HepG2 (cell line): ENCODE measurements at regions not wholly inside any gene's neighbourhood (a gene's known extent, or its start where the extent isn't known, plus 50 kb on each side); places are given as distances from the start of the nearest gene placed in this dataset.

Source experiments
- ATAC-seq: fragments of 200-7000 bp; cut with Tn5 transposase; 3 replicates; pipeline ENCODE4 v1.9.1; 2020; ENCODE audit warnings: mild to moderate bottlenecking, moderate library complexity
- BruUV-seq: library from RNA; stranded (reverse); fragments of 400-500 nt; replicated peaks from 2 replicates; lab custom pipeline; 2021; lab: Mats Ljungman, UMichigan
- CTCF ChIA-PET: fragments of 300-600 bp; formaldehyde crosslinking; extraction: SDS; loops from one replicate; lab custom pipeline; 2021; ENCODE audit warnings: low total read pairs, inconsistent platforms, low intra/inter-chr PET ratio; lab: Yijun Ruan, JAX
- POLR2A ChIA-PET: fragments of 350-600 bp; sonication (Branson Sonifier 250); formaldehyde crosslinking; loops from one replicate; lab custom pipeline; 2020; ENCODE audit warnings: antibody characterized with exemption, inconsistent platforms; lab: Yijun Ruan, JAX
- DNase-seq: peaks from one replicate; pipeline ENCODE4 v3.0.0-alpha.2; 2015; ENCODE audit warnings: low spot score
- FAIRE-seq: peaks from 3 replicates; lab custom pipeline; 2011; peaks lifted over from hg19 to GRCh38; lab: Jason Lieb, UNC
- H2AFZ ChIP-seq: one replicate; pipeline ENCODE4 v1.6.1; 2011; ENCODE audit warnings: low read length, inconsistent platforms
- H3K27ac ChIP-seq: fragments of 300-600 bp; 3 replicates; pipeline ENCODE4 v1.8.0; 2011; ENCODE audit warnings: mixed run types, mild to moderate bottlenecking, mixed read lengths, low read length, inconsistent platforms; ENCODE audit not compliant: insufficient read depth; ENCODE audit errors: extremely low read length
- H3K27me3 ChIP-seq, 2 experiments: fragments of 200-600 bp in 1 of 2; 2 replicates in 1 of 2; 3 replicates in 1 of 2; pipeline versions ENCODE4 v1.6.0 to v1.8.0; 2011; ENCODE audit warnings: low read length in 2 of 2, mild to moderate bottlenecking in 2 of 2, moderate library complexity in 2 of 2, inconsistent platforms in 1 of 2; ENCODE audit not compliant: insufficient read depth in 2 of 2, control insufficient read depth in 1 of 2
- H3K36me3 ChIP-seq, 2 experiments: fragments of 200-600 bp in 1 of 2; replicated peaks in 1 of 2; 2 replicates in 1 of 2; 3 replicates in 1 of 2; pipeline versions ENCODE4 v1.5.1 to v1.8.0; 2011; ENCODE audit warnings: low read length in 2 of 2, inconsistent platforms in 1 of 2; ENCODE audit not compliant: insufficient read depth in 2 of 2, control insufficient read depth in 1 of 2
- H3K4me1 ChIP-seq: 2 replicates; pipeline ENCODE4 v1.5.1; 2012; ENCODE audit warnings: low read length, inconsistent platforms; ENCODE audit not compliant: insufficient read depth
- H3K4me2 ChIP-seq: 2 replicates; pipeline ENCODE4 v1.6.0; 2011; ENCODE audit warnings: low read depth, low read length, inconsistent platforms
- H3K4me3 ChIP-seq, 3 experiments: fragments of 200-600 bp in 1 of 3; sonication (generic), shearing (Covaris generic) in 1 of 3; replicated peaks in 1 of 3; 2 replicates each; pipeline ENCODE4 v1.5.1; 2011 to 2016; ENCODE audit warnings: low read length in 3 of 3, inconsistent platforms in 2 of 3, low read depth in 2 of 3, mild to moderate bottlenecking in 2 of 3, control low read depth in 1 of 3, mixed read lengths in 1 of 3; ENCODE audit not compliant: insufficient read depth in 1 of 3
- H3K79me2 ChIP-seq: one replicate; pipeline ENCODE4 v1.6.1; 2011; ENCODE audit warnings: low read length, inconsistent platforms; ENCODE audit not compliant: insufficient read depth
- H3K9ac ChIP-seq: 2 replicates; pipeline ENCODE4 v1.6.0; 2011; ENCODE audit warnings: mild to moderate bottlenecking, low read depth, low read length, inconsistent platforms; ENCODE audit not compliant: insufficient read depth
- H3K9me3 ChIP-seq: 2 replicates; pipeline ENCODE4 v1.5.1; 2012; ENCODE audit warnings: mild to moderate bottlenecking, low read length
- H4K20me1 ChIP-seq: 2 replicates; pipeline ENCODE4 v1.6.0; 2011; ENCODE audit warnings: inconsistent platforms, mild to moderate bottlenecking, low read length, moderate library complexity; ENCODE audit not compliant: insufficient read depth
- AHR ChIP-seq: IDR thresholded peaks from 2 replicates; pipeline ENCODE4 v1.6.1; 2018; ENCODE audit warnings: missing genetic modification reagents, missing compliant biosample characterization
- AKAP8 ChIP-seq: sonication (generic); formaldehyde crosslinking; IDR thresholded peaks from 2 replicates; pipeline ENCODE4 v1.5.1; 2020; ENCODE audit warnings: mild to moderate bottlenecking, missing genetic modification reagents
- KLF16 ChIP-seq, 2 experiments: sonication (generic) in 1 of 2; formaldehyde crosslinking in 1 of 2; IDR thresholded peaks; 2 replicates each; pipeline versions ENCODE4 v1.6.1 to v1.8.0; 2016 to 2023; ENCODE audit warnings: missing genetic modification reagents in 2 of 2, missing compliant biosample characterization in 1 of 2
- MYC ChIP-seq: sonication (generic); formaldehyde crosslinking; IDR thresholded peaks from 2 replicates; pipeline ENCODE4 v1.9.0; 2021; ENCODE audit warnings: missing genetic modification reagents, borderline replicate concordance
- ONECUT2 ChIP-seq: sonication (generic); formaldehyde crosslinking; IDR thresholded peaks from 2 replicates; pipeline ENCODE4 v1.4.0; 2020; ENCODE audit warnings: missing genetic modification reagents
- PITX1 ChIP-seq: sonication (generic); formaldehyde crosslinking; IDR thresholded peaks from 2 replicates; pipeline ENCODE4 v1.5.1; 2020; ENCODE audit warnings: mild to moderate bottlenecking, missing genetic modification reagents
- SP4 ChIP-seq: sonication (generic); formaldehyde crosslinking; IDR thresholded peaks from 2 replicates; pipeline ENCODE4 v1.8.1; 2023; ENCODE audit warnings: mild to moderate bottlenecking, missing genetic modification reagents
- ZNF761 ChIP-seq: sonication (generic); formaldehyde crosslinking; conservative IDR thresholded peaks from 2 replicates; pipeline ENCODE4 v1.4.0; 2020; ENCODE audit warnings: mild to moderate bottlenecking, missing genetic modification reagents
- ZNF891 ChIP-seq: sonication (generic); formaldehyde crosslinking; IDR thresholded peaks from 2 replicates; pipeline ENCODE4 v1.5.0; 2020; ENCODE audit warnings: mild to moderate bottlenecking, missing genetic modification reagents
- WGBS: methylation state at CpG from one replicate; pipeline ENCODE4 v1.1.6; 2017; ENCODE audit warnings: low lambda C conversion rate; 5-methylcytosine and 5-hydroxymethylcytosine counted together
- in situ Hi-C: cut with HindIII; loops from 2 replicates; pipeline ENCODE4 v1.10.0; 2017; ENCODE audit warnings: low pct_unique_long_range_greater_than_20kb; ENCODE audit not compliant: extremely low pct_ligation_motif_present
- intact Hi-C: fragments of 100-400 bp; cut with micrococcal nuclease; formaldehyde crosslinking; loops from one replicate; pipeline ENCODE4 v1.10.0; 2022; ENCODE audit not compliant: unreplicated experiment
- TF ChIP-seq, protein P1 (sequence below): sonication (generic); formaldehyde crosslinking; IDR thresholded peaks from 2 replicates; pipeline ENCODE4 v1.5.1; 2020; ENCODE audit warnings: mild to moderate bottlenecking, missing genetic modification reagents, moderate library complexity
- TF ChIP-seq, protein P2 (sequence below): sonication (generic); formaldehyde crosslinking; IDR thresholded peaks from 2 replicates; pipeline ENCODE4 v1.8.0; 2022; ENCODE audit warnings: missing genetic modification reagents, low read depth, mild to moderate bottlenecking, borderline replicate concordance
- TF ChIP-seq, protein P3 (sequence below): sonication (generic); formaldehyde crosslinking; IDR thresholded peaks from 2 replicates; pipeline ENCODE4 v1.5.0; 2020; ENCODE audit warnings: missing genetic modification reagents
- TF ChIP-seq, protein P4 (sequence below): sonication (generic); formaldehyde crosslinking; conservative IDR thresholded peaks from 2 replicates; pipeline ENCODE4 v1.4.0; 2020; ENCODE audit warnings: mild to moderate bottlenecking, missing genetic modification reagents, moderate library complexity
- TF ChIP-seq, protein P5 (sequence below): sonication (generic); formaldehyde crosslinking; IDR thresholded peaks from 2 replicates; pipeline ENCODE4 v1.4.0; 2020; ENCODE audit warnings: missing genetic modification reagents

DNA sequence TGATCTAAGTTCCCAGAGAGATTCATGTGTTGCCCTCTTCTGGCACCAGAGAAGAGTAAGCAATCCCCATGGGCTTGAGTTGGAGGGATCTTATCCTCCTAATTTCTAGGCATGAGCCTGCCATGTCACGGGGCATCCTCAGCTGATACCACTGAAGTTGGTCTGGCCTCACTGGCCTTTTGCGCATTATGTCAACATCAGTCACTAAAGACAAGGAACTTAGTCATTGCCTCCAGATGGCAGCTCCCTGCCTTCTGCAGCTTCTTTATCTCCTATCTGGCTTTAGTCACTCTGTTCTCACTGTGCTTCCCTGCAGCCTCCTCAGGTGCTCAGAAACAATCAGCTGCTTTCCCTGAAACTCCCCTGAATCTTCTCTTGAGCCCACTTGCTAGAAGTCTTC, 312.2 kb downstream of the ADGRG6 start:
- Histone ChIP-seq H3K4me3 (no peak overlapping the region), H3K9ac (no peak overlapping the region), H3K27ac (no peak overlapping the region), H3K27me3 (no peaks in the 10 kb centered on the region), H3K9me3 (peaks cover 9% of the 10 kb centered on the region)
- no TSS peak for BruUV-seq
- POLR2A ChIA-PET = no interaction called here
- FAIRE-seq = no peak
- TF ChIP-seq ZNF761 (CRISPR knock-in tag) (no peak), ONECUT2 (CRISPR knock-in tag) (no peak), ZNF891 (CRISPR knock-in tag) (no peak), SP4 (CRISPR knock-in tag) (no peak), MYC (CRISPR knock-in tag) (no peak), PITX1 (CRISPR knock-in tag) (no peak), AHR (CRISPR knock-in tag) (no peak), KLF16 (CRISPR knock-in tag; IDR thresholded peaks at IDR 0.05) (no peak), AKAP8 (CRISPR knock-in tag) (no peak)
- TF ChIP-seq, protein P1, sequence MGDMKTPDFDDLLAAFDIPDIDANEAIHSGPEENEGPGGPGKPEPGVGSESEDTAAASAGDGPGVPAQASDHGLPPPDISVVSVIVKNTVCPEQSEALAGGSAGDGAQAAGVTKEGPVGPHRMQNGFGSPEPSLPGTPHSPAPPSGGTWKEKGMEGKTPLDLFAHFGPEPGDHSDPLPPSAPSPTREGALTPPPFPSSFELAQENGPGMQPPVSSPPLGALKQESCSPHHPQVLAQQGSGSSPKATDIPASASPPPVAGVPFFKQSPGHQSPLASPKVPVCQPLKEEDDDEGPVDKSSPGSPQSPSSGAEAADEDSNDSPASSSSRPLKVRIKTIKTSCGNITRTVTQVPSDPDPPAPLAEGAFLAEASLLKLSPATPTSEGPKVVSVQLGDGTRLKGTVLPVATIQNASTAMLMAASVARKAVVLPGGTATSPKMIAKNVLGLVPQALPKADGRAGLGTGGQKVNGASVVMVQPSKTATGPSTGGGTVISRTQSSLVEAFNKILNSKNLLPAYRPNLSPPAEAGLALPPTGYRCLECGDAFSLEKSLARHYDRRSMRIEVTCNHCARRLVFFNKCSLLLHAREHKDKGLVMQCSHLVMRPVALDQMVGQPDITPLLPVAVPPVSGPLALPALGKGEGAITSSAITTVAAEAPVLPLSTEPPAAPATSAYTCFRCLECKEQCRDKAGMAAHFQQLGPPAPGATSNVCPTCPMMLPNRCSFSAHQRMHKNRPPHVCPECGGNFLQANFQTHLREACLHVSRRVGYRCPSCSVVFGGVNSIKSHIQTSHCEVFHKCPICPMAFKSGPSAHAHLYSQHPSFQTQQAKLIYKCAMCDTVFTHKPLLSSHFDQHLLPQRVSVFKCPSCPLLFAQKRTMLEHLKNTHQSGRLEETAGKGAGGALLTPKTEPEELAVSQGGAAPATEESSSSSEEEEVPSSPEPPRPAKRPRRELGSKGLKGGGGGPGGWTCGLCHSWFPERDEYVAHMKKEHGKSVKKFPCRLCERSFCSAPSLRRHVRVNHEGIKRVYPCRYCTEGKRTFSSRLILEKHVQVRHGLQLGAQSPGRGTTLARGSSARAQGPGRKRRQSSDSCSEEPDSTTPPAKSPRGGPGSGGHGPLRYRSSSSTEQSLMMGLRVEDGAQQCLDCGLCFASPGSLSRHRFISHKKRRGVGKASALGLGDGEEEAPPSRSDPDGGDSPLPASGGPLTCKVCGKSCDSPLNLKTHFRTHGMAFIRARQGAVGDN (CRISPR knock-in tag) = no peak
- TF ChIP-seq, protein P2, sequence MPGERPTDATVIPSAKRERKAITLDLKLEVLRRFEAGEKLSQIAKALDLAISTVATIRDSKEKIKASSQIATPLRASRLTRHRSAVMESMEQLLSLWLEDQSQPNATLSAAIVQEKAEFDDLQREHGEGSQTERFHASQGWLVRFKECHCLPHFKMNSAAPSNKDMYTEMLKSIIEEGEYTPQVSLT (CRISPR knock-in tag) = no peak
- TF ChIP-seq, protein P3, sequence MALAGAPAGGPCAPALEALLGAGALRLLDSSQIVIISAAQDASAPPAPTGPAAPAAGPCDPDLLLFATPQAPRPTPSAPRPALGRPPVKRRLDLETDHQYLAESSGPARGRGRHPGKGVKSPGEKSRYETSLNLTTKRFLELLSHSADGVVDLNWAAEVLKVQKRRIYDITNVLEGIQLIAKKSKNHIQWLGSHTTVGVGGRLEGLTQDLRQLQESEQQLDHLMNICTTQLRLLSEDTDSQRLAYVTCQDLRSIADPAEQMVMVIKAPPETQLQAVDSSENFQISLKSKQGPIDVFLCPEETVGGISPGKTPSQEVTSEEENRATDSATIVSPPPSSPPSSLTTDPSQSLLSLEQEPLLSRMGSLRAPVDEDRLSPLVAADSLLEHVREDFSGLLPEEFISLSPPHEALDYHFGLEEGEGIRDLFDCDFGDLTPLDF (CRISPR knock-in tag) = no peak
- TF ChIP-seq, protein P4, sequence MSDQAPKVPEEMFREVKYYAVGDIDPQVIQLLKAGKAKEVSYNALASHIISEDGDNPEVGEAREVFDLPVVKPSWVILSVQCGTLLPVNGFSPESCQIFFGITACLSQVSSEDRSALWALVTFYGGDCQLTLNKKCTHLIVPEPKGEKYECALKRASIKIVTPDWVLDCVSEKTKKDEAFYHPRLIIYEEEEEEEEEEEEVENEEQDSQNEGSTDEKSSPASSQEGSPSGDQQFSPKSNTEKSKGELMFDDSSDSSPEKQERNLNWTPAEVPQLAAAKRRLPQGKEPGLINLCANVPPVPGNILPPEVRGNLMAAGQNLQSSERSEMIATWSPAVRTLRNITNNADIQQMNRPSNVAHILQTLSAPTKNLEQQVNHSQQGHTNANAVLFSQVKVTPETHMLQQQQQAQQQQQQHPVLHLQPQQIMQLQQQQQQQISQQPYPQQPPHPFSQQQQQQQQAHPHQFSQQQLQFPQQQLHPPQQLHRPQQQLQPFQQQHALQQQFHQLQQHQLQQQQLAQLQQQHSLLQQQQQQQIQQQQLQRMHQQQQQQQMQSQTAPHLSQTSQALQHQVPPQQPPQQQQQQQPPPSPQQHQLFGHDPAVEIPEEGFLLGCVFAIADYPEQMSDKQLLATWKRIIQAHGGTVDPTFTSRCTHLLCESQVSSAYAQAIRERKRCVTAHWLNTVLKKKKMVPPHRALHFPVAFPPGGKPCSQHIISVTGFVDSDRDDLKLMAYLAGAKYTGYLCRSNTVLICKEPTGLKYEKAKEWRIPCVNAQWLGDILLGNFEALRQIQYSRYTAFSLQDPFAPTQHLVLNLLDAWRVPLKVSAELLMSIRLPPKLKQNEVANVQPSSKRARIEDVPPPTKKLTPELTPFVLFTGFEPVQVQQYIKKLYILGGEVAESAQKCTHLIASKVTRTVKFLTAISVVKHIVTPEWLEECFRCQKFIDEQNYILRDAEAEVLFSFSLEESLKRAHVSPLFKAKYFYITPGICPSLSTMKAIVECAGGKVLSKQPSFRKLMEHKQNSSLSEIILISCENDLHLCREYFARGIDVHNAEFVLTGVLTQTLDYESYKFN = no peak
- TF ChIP-seq, protein P5, sequence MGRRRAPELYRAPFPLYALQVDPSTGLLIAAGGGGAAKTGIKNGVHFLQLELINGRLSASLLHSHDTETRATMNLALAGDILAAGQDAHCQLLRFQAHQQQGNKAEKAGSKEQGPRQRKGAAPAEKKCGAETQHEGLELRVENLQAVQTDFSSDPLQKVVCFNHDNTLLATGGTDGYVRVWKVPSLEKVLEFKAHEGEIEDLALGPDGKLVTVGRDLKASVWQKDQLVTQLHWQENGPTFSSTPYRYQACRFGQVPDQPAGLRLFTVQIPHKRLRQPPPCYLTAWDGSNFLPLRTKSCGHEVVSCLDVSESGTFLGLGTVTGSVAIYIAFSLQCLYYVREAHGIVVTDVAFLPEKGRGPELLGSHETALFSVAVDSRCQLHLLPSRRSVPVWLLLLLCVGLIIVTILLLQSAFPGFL (CRISPR knock-in tag) = no peak
- TF ChIP-seq, all 625 proteins: peak for 0
- CTCF ChIA-PET = no interaction called here
- DNase-seq (no peak), ATAC-seq (no peak)
- Histone ChIP-seq H3K4me1 (no peaks in the 10 kb centered on the region), H3K79me2 (no peaks in the 10 kb centered on the region), H3K4me2 (no peak overlapping the region), H3K36me3 (no peaks in the 10 kb centered on the region), H2AFZ (no peak overlapping the region), H4K20me1 (no peaks in the 10 kb centered on the region)
- in situ Hi-C loops (no loop called here), intact Hi-C loops (no loop called here)
- 50% methylated on average over 2 of the region's 2 CpGs for WGBS
